RCC 7860 (cell line): ENCODE measurements at regions not wholly inside any gene's neighbourhood (a gene's known extent, or its start where the extent isn't known, plus 50 kb on each side); places are given as distances from the start of the nearest gene placed in this dataset.
A peak's percentile ranks its signal among the peaks of the same experiment; 100 is the strongest.
"Not testable (repeated sequence)": the region's sequence is repeated elsewhere in the genome, so short reads cannot be mapped to it uniquely, and the experiment has no call there.

Source experiments
- DNase-seq: peaks from one replicate; pipeline ENCODE4 v3.0.0-alpha.2; 2015; ENCODE audit warnings: low spot score
- FAIRE-seq: peaks from 2 replicates; lab custom pipeline; 2012; peaks lifted over from hg19 to GRCh38; lab: Jason Lieb, UNC

DNA sequence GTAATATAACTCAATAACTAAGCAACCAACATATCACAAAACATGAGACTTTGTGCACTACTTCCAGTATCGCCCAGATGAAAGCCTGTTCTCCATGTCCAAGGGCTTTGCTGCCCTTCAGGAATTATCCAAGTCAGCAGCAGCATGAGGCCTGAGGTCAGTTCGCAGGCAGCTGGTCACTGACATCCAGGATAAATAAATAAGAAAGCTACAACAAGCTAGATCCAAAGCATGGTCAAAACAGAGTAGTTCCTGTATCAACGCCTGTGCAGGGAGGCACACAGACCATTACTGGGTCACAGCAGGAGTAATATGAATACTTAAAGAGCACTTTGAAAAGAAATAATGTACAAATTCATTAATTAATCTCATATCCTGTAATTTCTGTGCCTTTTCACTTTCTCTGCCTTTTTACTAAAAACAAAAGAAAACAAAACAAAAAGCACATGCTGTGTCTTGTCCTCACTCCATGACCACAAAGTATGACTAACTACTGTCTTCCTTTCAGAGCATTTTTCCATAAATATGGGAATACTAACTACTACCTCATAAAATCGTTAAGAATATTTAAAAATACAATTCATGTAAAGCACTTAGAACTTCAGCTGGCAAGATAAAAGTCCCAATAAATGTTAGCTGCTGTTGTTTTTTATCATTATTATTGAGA lies 374.9 kb upstream of the IRAK1BP1 start:
- FAIRE-seq = no peak
- no peak for DNase-seq

DNA sequence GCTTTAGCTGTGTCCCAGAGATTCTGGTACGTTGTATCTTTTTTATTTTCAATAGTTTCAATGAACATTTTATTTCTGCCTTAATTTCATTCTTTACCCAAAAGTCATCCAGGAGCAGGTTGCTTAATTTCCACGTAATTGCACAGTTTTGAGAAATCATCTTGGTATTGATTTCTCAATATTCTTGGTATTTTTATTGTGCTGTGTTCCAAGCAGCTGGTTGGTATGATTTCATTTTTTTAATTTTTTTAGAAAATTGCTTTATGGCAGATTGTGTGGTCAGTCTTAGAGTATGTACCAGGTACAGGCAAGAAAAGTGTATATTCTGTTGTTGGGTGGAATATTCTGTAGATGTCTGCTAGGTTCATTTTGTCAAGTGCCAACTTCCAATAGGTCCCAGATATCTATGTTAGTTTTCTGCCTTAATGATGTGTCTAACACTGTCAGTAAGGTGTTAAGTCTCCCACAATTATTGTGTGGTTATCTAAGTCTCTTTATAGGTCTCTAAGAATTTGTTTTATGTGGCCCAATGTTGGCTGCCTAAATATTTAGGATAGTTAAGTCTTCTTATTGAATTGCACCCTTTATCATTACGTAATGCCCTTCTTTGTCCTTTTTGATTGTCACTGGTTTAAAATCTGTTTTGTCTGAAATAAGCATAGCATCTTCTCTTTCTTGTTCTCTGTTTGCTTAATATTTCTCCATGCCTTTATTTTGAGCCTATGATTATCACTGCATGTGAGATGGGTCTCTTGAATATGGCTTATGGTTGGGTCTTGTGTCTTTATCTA lies 366.9 kb upstream of the IRAK1BP1 start:
- FAIRE-seq = no peak
- DNase-seq = no peak

DNA sequence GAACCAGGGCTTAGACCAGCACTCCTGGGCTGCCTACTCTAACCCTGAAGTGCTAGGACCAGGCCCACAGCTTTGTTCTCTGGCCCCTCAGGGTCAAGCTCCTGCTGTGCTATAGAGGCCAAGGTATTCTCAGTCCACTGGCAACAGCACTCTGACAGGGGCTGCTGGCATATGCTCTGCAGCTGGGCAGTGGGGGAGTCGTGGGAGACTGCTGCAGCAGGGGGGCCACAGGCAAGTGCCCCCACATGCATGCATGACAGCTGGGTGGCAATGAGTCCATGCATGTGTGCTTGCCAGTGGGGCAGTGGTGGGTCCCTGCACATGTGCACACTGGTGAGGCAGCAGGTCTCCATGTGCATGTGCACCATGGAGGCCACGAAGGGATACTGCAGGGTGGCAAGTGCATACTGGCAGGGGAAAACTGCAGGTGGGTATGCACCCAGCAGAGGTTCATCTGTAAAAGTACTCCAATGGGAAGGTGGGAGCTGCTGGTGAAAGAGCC lies 364.9 kb upstream of the IRAK1BP1 start:
- no peak for FAIRE-seq
- no peak for DNase-seq

DNA sequence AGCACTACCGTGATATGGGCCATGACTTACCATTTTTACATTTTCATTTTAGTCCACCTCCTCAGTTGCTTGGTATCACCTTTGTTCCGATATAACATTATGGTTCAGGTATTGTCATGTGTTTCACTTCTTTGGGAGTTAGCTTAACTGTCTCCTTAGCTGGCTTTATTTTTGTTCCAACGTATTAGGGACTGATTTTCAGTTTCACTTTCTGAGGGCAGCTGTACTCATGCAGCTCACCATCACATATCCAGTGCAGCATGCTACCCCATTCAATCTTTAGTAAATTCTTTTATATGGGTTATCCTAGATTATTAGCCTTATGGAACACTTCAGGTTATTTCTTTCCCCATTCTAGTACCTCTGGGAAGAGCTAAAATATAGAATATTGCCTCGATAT lies 362.2 kb upstream of the IRAK1BP1 start:
- no peak for FAIRE-seq
- DNase-seq = no peak

DNA sequence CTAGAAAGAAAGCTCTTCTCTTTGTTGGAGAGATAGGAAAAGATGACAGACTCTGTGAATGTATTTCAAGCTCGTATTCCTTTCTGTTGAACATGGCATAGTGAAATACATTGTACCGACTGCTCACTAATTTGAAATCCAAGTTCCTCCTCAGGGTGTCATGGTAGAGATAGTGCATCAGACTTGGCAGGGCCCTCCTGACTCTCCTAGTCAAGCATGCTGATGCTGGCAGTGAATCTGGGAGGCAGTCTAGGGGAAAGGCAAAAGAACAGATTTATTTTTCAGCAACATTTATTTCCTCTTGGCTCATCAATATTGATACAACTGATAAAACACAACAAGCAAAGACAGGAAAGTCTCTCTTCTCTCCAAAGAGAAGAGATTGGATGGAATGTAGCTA lies 356.3 kb upstream of the IRAK1BP1 start:
- DNase-seq = no peak
- no peak for FAIRE-seq

DNA sequence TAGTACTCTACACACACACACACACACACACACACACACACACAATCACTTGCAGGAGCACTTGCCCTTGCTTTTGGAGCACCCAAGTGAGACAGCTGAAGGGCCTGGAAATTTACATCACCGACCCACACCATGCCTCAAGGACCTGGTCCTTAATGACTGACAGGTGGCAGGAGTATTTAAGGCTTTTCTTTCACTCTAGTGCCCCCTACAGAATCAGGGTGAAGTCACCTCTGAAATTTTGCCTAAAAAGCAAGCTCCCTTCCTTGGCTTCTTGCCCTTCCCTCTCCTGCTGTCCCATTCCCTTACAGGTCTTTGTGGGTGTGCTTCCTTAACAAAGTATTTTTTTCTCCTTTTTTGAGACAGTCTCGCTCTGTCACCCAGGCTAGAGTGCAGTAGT lies 353.5 kb upstream of the IRAK1BP1 start:
- no peak for DNase-seq
- FAIRE-seq = no peak

DNA sequence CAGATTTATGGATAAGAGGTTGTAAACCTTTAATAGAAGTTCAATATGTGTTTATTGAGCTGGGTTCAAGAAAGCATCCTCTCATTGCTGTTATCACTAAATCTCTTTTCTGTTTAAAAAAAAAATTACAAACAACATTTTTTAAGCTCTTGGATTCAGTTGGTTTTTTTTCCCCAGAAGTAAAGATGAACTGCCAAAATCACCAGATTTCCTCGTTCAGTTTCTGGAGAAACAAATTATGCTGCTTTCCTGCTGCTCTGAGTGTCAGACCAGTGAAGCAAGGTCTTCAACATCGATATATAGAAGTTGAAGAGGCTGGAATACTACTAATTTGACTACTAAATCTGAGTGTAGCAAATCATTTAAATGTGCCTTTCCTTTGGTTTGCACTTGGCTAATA lies 352.1 kb upstream of the IRAK1BP1 start:
- FAIRE-seq (no peak), DNase-seq (no peak)

DNA sequence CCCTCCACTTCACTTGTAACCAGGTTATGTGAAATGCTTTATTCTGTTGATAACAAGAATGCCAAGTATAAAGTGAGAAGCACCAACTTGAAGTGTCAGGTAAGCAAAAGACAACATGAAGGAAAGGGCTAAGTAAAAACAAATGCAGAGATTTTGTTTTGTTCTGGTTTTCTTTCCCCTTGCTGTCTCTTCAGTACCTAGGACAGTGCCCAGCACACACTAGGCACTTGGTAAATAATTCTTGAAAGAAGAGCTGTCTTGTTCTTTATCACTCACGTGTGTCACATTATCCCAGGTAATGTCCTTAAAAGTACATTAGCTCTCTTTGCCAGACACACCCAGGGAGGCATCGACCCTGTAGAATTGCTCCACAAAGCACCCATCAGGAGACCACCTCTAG lies 350.0 kb upstream of the IRAK1BP1 start:
- DNase-seq = no peak
- no peak for FAIRE-seq

DNA sequence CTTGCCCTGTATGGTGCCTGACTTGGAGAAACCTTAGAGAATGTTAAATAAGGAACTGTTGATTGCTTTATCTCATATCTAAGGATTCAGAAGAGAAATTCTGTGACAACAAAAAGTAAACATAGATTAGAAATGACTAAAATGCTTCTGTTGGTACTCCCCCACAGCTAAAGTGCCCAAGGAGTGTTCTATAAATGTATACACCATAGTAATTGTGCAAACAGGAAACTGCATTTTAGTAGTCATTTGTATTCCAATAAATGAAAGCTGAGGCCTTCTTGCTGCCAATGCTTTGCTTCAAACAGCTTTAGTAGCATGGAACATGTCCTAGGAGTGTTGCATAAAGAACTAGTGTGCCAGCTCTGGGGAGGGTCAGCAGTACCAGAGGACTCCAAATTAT lies 343.7 kb upstream of the IRAK1BP1 start:
- no peak for FAIRE-seq
- DNase-seq = no peak

DNA sequence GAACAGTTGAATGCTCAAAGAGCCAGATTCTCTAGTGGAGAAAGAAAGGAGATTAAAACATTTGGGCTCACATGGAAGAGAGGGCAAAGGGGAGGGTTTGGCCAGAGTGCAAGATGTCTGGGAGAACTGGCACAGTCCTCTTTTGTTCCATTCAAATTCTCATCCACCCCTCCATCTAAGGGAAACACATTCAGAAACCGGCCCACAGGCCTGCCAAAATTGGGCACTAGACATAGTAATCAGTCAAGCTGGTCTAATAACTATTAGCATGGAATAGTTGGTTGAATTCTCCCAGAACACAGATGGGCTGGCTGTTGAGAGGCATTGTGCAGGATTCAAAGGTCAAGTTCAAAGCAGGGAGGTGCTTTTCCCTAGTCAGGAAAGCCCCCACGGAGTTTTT lies 341.4 kb upstream of the IRAK1BP1 start:
- FAIRE-seq = no peak
- no peak for DNase-seq

DNA sequence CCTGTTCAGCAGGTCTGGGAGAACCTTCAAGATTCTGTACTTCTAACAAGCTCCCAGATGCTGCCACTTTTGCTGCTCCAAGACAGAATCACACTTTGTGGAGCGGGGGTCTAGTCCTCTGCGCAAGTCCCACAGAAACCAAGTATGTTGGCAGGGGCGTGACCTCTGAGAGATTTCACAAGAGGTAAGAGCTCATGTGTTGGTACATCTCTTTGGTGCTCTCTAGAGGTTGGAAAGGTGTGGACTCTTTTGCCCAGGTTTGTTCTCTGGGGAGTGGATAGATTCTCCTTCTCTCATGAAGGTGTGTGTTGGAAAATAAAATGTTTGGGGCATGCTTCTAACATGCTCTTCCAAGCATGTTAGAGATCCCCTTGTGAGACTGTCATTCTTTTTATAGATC lies 340.9 kb upstream of the IRAK1BP1 start:
- FAIRE-seq = no peak
- DNase-seq = no peak

DNA sequence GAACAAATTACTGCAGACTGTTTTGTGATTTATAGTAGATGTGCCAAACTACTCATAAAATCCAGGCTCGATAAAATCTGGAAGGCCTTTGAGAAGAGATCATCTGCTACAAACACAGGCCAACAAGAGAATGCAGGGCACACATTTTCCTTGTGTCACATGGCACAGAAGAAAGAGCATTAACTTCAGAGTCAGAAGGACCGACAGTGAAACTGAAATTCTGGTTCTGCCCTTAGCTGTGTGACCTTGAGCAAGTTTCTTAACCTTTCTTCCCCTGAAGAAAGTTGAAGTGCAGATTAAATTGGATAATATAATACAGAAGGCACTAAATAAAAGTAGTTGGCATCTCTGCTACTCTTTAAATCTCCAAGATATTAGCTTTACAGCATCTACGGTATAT lies 338.4 kb upstream of the IRAK1BP1 start:
- DNase-seq = no peak
- FAIRE-seq = no peak

DNA sequence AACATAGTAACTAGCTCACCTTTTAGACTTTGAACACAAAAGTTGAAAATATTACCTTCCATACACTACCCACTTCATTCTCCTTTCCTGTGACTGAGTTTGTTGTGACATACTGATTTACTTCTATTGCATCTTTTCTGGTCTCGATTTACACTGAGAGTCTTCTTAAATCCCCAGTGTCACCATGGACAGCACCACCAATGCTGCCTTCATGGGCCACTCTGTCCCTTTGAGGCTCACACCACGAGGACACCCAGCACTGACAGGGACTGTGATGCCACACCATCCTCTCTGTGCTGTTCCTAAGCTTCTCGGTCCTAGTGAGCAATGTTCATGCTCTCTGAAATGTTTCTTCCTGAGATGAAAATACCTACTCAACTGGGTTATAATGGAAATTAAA lies 337.1 kb upstream of the IRAK1BP1 start:
- FAIRE-seq (no peak), DNase-seq (no peak)

DNA sequence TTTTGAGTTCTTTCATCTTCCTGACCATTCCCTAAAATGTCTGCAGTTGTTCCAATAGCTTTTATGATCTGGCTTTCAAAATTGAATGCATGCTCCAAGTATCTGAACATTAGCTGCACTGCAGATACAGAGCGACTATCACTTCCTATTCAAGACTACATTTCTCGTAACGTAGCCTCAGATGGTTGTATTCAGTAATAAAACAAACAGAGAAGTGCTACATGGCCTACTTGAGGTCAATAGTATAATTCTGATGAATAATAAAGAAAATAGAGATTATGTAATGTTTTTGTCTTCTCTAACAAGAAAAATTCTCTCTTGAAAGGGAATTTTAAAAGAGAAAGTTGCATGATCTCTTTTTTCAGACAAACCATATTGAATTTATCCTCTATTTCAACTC lies 333.9 kb upstream of the IRAK1BP1 start:
- no peak for DNase-seq
- FAIRE-seq = no peak

DNA sequence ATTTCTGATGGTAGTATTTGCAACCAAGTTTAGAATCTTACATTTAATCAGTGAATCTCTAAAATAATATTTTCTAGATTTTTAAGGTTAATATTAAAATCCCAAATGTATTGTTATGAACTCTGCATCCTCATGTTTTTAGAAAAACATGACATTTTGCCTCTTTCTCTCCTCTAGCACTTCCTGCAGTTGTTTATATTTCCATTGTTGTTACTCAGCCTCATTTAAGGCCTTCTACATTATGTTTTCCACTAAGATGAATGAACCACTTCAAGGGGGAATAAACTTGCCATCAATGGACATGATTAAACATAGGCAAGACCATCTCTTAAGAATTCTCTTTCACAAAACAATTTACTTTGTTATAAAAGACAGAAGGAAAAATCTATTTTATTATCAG lies 333.5 kb upstream of the IRAK1BP1 start:
- DNase-seq (no peak), FAIRE-seq (no peak)

DNA sequence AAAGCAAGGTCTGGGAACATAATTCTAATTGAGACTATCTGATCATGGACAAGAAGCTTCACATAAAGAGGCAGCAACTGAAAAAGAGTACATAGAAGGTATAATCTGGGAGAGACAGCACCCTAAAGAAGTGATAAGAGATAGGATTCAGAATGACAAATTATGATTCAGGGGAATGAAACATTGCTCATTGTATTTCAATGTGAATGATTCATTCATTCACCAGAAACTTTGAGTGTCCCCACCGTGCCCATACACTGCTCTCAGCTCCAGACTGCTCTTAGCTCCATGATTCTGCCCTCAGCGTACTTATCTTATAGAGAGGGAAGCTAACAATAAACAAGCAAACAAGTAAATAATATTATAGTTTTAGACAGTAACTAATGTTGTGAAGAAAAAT lies 329.3 kb upstream of the IRAK1BP1 start:
- DNase-seq = peak; percentile 22
- no peak for FAIRE-seq

DNA sequence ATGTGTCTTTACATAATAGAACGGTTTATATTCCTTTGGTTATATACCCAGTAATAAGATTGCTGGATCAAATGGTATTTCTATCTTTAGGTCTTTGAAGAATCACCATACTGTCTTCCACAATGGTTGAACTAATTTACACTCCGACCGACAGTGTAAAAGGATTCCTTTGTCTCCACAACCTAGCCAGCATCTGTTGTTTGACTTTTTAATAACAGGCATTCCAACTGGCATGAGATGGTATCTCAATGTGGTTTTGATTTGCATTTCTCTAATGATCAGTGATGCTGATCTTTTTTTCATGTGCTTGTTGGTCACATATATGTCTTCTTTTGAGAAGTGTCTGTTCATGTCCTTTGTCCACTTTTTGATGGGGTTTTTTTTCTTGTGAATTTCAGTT lies 319.7 kb upstream of the IRAK1BP1 start:
- DNase-seq, FAIRE-seq: not testable (repeated sequence)

DNA sequence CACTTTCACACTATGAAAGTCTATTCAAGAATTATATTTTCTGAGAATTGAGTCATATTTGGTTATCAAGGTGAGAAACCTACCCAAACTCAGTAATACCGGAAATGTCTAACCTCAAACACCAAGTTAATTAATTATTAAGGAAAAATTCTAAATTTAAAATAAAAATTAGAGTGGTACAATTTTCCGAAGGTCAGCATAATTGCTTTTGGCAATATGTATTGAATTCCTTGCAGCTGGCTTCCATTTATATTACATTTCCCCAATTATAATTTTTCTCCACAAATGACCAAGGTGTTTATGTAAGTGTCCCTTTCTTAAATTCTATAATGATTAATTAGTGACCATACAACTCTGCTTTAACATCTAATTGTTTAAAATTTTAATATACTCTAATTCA lies 316.0 kb upstream of the IRAK1BP1 start:
- DNase-seq = no peak
- no peak for FAIRE-seq

DNA sequence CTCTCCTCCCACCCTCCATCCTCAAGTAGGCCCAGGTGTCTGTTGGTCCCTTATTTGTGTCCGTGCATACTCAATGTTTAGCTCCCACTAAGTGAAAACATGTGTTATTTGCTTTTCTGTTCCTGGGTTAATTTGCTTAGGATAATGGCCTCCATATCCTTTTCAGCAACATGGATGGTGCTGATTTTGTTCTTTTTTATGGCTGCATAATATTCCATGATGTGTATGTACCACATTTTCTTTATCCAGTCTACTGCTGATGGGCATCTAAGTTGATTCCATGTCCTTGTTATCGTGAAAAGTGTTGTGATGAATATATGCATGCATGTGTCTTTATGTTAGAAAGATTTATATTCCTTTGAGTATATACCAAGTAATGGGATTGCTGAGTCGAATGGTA lies 314.9 kb upstream of the IRAK1BP1 start:
- FAIRE-seq = no peak

DNA sequence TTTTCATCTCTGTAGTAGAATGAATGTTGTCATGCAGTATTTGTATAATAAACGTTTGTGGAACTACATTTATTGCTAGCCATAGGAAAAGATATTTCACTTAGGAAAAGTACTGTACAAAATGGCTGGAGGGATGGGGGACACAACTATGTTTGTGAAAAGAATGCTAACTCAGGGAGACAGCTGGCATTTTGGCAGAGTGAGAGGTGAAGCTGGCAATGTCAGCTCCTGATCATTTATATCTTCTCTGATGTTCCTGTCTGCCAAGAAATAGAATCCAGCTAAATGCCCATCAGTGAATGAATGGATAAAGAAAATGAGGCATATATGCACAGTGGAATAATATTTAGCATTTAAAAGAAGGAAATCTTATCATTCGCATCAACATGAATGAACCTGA lies 313.0 kb upstream of the IRAK1BP1 start:
- no peak for FAIRE-seq
- DNase-seq = no peak

More for the DNA sequence above, 314.9 kb upstream of the IRAK1BP1 start:
- DNase-seq = no peak

DNA sequence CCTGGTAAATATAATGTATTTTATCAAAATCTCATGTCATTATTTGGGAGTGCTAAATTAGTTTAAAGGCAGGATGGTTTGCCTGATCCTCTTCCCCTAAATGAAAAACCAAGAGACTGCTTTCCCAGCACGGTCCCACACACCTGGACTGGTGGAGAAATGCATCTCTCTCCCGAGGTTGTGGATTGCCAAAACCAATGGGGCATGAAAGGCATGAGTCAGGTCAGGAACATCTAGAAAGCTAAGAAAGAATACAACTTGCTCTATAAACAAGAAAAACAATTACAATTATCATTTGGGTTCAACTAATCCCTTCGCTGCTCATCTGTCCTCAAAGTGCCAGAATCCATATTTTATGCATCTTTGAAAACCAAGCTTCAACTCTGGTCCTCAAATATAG lies 308.3 kb upstream of the IRAK1BP1 start:
- DNase-seq (no peak), FAIRE-seq (no peak)

DNA sequence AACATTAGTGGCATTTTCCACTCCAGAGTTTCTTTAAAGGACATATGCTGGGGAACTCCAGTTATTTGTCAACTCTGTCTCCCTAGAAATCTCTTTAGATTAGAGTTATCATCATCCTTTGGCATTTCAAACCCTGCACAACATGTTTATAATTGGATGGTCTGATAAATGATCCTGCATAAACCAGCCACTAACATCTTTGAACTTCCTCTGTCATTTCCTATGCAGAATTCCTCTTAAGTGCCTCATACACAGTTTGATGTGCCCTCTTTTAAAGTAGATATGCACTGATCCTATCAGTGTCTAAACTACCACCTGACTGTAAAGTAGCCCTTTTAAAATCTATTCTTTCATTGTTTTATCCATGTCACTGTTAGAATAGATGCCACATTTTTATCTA lies 306.3 kb upstream of the IRAK1BP1 start:
- DNase-seq (no peak), FAIRE-seq (no peak)
